IPS-NIHi11 (cell line): ENCODE measurements at regions not wholly inside any gene's neighbourhood (a gene's known extent, or its start where the extent isn't known, plus 50 kb on each side); places are given as distances from the start of the nearest gene placed in this dataset.

Experiments
- DNase-seq: peaks from one replicate; pipeline ENCODE4 v3.0.0; 2012; ENCODE audit warnings: mixed read lengths, low spot score

- no peak for DNase-seq
Measured at GRCh38 chr6:7664003-7664402, 61.9 kb upstream of the BMP6 start.

GRCh38 chr6:7668936-7669335, 57.0 kb upstream of the BMP6 start:
- no peak for DNase-seq

GRCh38 chr6:7669742-7670141, 56.2 kb upstream of the BMP6 start:
- DNase-seq = no peak

- no peak for DNase-seq
Measured at GRCh38 chr6:7671076-7671475, 54.8 kb upstream of the BMP6 start.

GRCh38 chr6:7671581-7671980, 54.3 kb upstream of the BMP6 start:
- no peak for DNase-seq

- no peak for DNase-seq
Measured at GRCh38 chr6:7672066-7673062, 53.5 kb upstream of the BMP6 start.

- DNase-seq = peak; percentile 79
Measured at GRCh38 chr6:7673063-7673536, 52.8 kb upstream of the BMP6 start.

- no peak for DNase-seq
Measured at GRCh38 chr6:7674291-7674690, 51.6 kb upstream of the BMP6 start.

- no peak for DNase-seq
Measured at GRCh38 chr6:7675353-7675945, 50.5 kb upstream of the BMP6 start.
